GM23338 (cell line): ENCODE measurements at regions not wholly inside any gene's neighbourhood (a gene's known extent, or its start where the extent isn't known, plus 50 kb on each side); places are given as distances from the start of the nearest gene placed in this dataset.

Experiments used
- ATAC-seq: fragments of 200-7000 bp; cut with Tn5 transposase; 3 replicates; pipeline ENCODE4 v1.9.1; 2020
- DNase-seq: peaks from one replicate; pipeline ENCODE4 v3.0.0-alpha.2; 2015; ENCODE audit warnings: low spot score
- H2AFZ ChIP-seq: fragments of 200-600 bp; sonication (generic); 2 replicates; pipeline ENCODE4 v1.8.0; 2016; ENCODE audit warnings: antibody characterized with exemption, mild to moderate bottlenecking, moderate library complexity
- H3F3A ChIP-seq: fragments of 200-600 bp; sonication (generic); replicated peaks from 2 replicates; pipeline ENCODE4 v1.8.0; 2017; ENCODE audit warnings: antibody characterized with exemption, mixed run types, low read depth
- H3K27ac ChIP-seq: fragments of 200-600 bp; sonication (generic); 2 replicates; pipeline ENCODE4 v1.6.1; 2016; ENCODE audit warnings: low read depth
- H3K27me3 ChIP-seq: fragments of 200-600 bp; sonication (generic); 2 replicates; pipeline ENCODE4 v1.8.0; 2016; ENCODE audit warnings: mild to moderate bottlenecking, mixed run types, moderate library complexity; ENCODE audit not compliant: insufficient read depth
- H3K36me3 ChIP-seq: fragments of 200-600 bp; sonication (generic); 2 replicates; pipeline ENCODE4 v1.8.0; 2016; ENCODE audit warnings: mild to moderate bottlenecking; ENCODE audit not compliant: insufficient read depth
- H3K4me1 ChIP-seq: fragments of 200-600 bp; sonication (generic); 2 replicates; pipeline ENCODE4 v1.8.0; 2016; ENCODE audit warnings: mild to moderate bottlenecking, moderate library complexity; ENCODE audit not compliant: insufficient read depth
- H3K4me2 ChIP-seq: fragments of 200-600 bp; sonication (generic); 2 replicates; pipeline ENCODE4 v1.7.1; 2017; ENCODE audit warnings: mixed run types
- H3K4me3 ChIP-seq: fragments of 200-600 bp; sonication (generic); 2 replicates; pipeline ENCODE4 v1.6.1; 2016; ENCODE audit warnings: mixed run types
- H3K79me2 ChIP-seq: fragments of 200-600 bp; sonication (generic); replicated peaks from 2 replicates; pipeline ENCODE4 v1.8.0; 2017; ENCODE audit warnings: mild to moderate bottlenecking; ENCODE audit not compliant: insufficient read depth
- H3K9me2 ChIP-seq: fragments of 200-600 bp; sonication (generic); 2 replicates; pipeline ENCODE4 v1.8.0; 2017; ENCODE audit not compliant: insufficient read depth
- H4K20me1 ChIP-seq: fragments of 200-600 bp; sonication (generic); replicated peaks from 2 replicates; pipeline ENCODE4 v1.8.0; 2017; ENCODE audit warnings: mild to moderate bottlenecking; ENCODE audit not compliant: insufficient read depth
- H3K27ac Mint-ChIP-seq: 2 replicates; pipeline ENCODE4 v1.8.0; 2020; ENCODE audit warnings: inconsistent platforms, mild to moderate bottlenecking, moderate library complexity, mixed read lengths
- H3K27me3 Mint-ChIP-seq: 3 replicates; pipeline ENCODE4 v1.8.0; 2022; ENCODE audit warnings: low read depth, mild to moderate bottlenecking, moderate library complexity, mixed read lengths, inconsistent platforms; ENCODE audit not compliant: insufficient read depth, poor library complexity
- H3K36me3 Mint-ChIP-seq: 3 replicates; pipeline ENCODE4 v1.8.0; 2021; ENCODE audit warnings: low read depth, mild to moderate bottlenecking, inconsistent platforms, moderate library complexity, mixed read lengths
- H3K4me1 Mint-ChIP-seq: 3 replicates; pipeline ENCODE4 v1.8.0; 2020; ENCODE audit warnings: mild to moderate bottlenecking, inconsistent platforms, mixed read lengths
- H3K4me3 Mint-ChIP-seq: 3 replicates; pipeline ENCODE4 v1.8.0; 2021; ENCODE audit warnings: moderate library complexity, mild to moderate bottlenecking, inconsistent platforms, mixed read lengths
- H3K9me3 Mint-ChIP-seq: 3 replicates; pipeline ENCODE4 v1.8.0; 2020; ENCODE audit warnings: moderate library complexity, mild to moderate bottlenecking, inconsistent platforms, mixed read lengths
- NANOG ChIP-seq: IDR thresholded peaks from 2 replicates; pipeline ENCODE4 v1.6.1; 2016; ENCODE audit warnings: antibody characterized with exemption, borderline replicate concordance
- ZNF114 ChIP-seq: fragments of 250-450 bp; sonication (Bioruptor Pico); IDR thresholded peaks from 2 replicates; pipeline ENCODE4 v1.5.0; 2020; ENCODE audit warnings: mild to moderate bottlenecking, moderate library complexity
- TF ChIP-seq, protein P1 (sequence below), 2 experiments: fragments of 200-600 bp in 1 of 2; sonication (generic) in 1 of 2; conservative IDR thresholded peaks; 2 replicates each; pipeline versions ENCODE4 v1.5.1 to v1.6.1; 2016 to 2017; ENCODE audit warnings: antibody characterized with exemption in 2 of 2, low read depth in 2 of 2, mild to moderate bottlenecking in 2 of 2, moderate library complexity in 1 of 2
- TF ChIP-seq, protein P2 (sequence below): fragments of 250-450 bp; sonication (Bioruptor Pico); IDR thresholded peaks from 2 replicates; pipeline ENCODE4 v1.5.0; 2020; ENCODE audit warnings: mild to moderate bottlenecking, moderate library complexity

DNA sequence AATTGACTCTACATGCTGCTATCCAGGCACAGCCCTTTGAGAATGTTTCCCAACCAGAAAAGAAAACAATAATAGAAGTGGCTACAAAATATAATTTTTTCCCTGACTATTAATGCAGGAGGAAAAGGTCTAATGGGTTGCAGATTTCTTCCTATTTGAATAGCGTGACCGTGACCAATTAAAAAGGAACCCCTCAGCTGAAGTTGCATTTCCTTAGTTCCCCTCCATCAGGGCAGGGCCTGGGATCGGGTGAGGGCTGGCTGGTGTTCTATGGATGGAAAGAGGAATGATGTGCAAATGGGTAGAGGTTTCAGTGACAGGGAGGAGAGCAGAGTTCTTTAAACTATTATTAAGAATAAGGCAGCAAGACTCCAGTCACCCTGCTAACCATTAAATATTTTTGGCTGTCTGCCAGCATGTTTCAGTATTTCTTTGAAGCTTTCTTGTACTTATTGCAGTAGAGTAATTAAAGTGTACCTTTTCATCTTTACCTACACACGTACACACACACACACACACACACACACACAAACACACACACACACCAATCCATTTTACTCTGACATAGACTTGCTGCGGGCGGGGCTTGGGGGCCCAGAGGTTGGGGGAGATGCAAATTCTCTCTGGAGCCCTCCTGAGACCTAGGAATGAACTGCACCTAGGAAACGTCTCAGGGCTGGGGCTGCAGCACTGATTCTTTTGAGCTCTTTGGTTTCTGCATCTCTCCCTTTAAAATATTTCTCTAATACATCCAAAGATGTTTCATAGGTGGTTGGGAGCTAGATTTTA is 154.8 kb upstream of the SLC35B3 start:
- no peaks in the 10 kb centered on the region for H3K36me3 ChIP-seq
- no peaks in the 10 kb centered on the region for H4K20me1 ChIP-seq
- Mint-ChIP-seq H3K9me3 (peaks cover 6% of the 10 kb centered on the region; the same call in 2 of the 3 replicates), H3K27me3 (no peaks in the 10 kb centered on the region), H3K36me3 (0 out of 3 replicates have a peak, but pooled peaks cover 3% of the 10 kb centered on the region), H3K27ac (no peak overlapping the region), H3K4me3 (no peak overlapping the region), H3K4me1 (peaks cover 5% of the 10 kb centered on the region; the same call in 2 of the 3 replicates)
- TF ChIP-seq, protein P1, sequence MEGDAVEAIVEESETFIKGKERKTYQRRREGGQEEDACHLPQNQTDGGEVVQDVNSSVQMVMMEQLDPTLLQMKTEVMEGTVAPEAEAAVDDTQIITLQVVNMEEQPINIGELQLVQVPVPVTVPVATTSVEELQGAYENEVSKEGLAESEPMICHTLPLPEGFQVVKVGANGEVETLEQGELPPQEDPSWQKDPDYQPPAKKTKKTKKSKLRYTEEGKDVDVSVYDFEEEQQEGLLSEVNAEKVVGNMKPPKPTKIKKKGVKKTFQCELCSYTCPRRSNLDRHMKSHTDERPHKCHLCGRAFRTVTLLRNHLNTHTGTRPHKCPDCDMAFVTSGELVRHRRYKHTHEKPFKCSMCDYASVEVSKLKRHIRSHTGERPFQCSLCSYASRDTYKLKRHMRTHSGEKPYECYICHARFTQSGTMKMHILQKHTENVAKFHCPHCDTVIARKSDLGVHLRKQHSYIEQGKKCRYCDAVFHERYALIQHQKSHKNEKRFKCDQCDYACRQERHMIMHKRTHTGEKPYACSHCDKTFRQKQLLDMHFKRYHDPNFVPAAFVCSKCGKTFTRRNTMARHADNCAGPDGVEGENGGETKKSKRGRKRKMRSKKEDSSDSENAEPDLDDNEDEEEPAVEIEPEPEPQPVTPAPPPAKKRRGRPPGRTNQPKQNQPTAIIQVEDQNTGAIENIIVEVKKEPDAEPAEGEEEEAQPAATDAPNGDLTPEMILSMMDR (conservative IDR thresholded peaks at IDR 0.05; ENCODE audit: low read depth in 2 of 2) = peak; percentile 39 to 54
- no peak for TF ChIP-seq ZNF114 (CRISPR knock-in tag)
- no peaks in the 10 kb centered on the region for H3F3A ChIP-seq
- H3K79me2 ChIP-seq = no peaks in the 10 kb centered on the region
- 0 out of 2 replicates have a peak, but pooled peaks cover 3% of the 10 kb centered on the region for H3K9me2 ChIP-seq
- ATAC-seq (peak; percentile 97), DNase-seq (peak; percentile 73)
- no peaks in the 10 kb centered on the region for H3K27me3 ChIP-seq
- H2AFZ ChIP-seq = peak overlapping the region; percentile 45; the same call in 1 of the 2 replicates
- no peak overlapping the region for H3K4me3 ChIP-seq
- H3K4me2 ChIP-seq = no peak overlapping the region
- H3K27ac ChIP-seq = no peak overlapping the region
- H3K4me1 ChIP-seq = peaks cover 4% of the 10 kb centered on the region; the same call in 1 of the 2 replicates

DNA sequence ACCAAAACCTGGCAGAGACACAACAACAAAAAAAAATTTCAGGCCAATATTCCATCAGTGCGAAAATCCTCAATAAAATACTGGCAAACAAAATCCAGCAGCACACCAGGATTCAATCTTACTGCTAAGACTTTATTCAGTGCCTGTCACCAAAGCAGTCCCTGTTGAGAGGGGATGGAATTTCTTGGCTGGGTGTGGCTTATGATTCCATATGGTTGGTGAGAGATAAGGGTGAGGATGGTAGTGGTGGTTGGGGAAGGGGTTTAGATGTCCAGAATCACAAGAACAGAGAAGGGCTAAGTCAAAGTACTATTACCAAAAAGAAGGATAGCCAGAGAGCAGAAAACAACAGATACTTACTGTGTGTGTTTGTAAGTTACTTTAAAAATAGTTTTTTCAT is 152.8 kb upstream of the SLC35B3 start:
- TF ChIP-seq ZNF114 (CRISPR knock-in tag) (no peak), NANOG (no peak)
- TF ChIP-seq, protein P2, sequence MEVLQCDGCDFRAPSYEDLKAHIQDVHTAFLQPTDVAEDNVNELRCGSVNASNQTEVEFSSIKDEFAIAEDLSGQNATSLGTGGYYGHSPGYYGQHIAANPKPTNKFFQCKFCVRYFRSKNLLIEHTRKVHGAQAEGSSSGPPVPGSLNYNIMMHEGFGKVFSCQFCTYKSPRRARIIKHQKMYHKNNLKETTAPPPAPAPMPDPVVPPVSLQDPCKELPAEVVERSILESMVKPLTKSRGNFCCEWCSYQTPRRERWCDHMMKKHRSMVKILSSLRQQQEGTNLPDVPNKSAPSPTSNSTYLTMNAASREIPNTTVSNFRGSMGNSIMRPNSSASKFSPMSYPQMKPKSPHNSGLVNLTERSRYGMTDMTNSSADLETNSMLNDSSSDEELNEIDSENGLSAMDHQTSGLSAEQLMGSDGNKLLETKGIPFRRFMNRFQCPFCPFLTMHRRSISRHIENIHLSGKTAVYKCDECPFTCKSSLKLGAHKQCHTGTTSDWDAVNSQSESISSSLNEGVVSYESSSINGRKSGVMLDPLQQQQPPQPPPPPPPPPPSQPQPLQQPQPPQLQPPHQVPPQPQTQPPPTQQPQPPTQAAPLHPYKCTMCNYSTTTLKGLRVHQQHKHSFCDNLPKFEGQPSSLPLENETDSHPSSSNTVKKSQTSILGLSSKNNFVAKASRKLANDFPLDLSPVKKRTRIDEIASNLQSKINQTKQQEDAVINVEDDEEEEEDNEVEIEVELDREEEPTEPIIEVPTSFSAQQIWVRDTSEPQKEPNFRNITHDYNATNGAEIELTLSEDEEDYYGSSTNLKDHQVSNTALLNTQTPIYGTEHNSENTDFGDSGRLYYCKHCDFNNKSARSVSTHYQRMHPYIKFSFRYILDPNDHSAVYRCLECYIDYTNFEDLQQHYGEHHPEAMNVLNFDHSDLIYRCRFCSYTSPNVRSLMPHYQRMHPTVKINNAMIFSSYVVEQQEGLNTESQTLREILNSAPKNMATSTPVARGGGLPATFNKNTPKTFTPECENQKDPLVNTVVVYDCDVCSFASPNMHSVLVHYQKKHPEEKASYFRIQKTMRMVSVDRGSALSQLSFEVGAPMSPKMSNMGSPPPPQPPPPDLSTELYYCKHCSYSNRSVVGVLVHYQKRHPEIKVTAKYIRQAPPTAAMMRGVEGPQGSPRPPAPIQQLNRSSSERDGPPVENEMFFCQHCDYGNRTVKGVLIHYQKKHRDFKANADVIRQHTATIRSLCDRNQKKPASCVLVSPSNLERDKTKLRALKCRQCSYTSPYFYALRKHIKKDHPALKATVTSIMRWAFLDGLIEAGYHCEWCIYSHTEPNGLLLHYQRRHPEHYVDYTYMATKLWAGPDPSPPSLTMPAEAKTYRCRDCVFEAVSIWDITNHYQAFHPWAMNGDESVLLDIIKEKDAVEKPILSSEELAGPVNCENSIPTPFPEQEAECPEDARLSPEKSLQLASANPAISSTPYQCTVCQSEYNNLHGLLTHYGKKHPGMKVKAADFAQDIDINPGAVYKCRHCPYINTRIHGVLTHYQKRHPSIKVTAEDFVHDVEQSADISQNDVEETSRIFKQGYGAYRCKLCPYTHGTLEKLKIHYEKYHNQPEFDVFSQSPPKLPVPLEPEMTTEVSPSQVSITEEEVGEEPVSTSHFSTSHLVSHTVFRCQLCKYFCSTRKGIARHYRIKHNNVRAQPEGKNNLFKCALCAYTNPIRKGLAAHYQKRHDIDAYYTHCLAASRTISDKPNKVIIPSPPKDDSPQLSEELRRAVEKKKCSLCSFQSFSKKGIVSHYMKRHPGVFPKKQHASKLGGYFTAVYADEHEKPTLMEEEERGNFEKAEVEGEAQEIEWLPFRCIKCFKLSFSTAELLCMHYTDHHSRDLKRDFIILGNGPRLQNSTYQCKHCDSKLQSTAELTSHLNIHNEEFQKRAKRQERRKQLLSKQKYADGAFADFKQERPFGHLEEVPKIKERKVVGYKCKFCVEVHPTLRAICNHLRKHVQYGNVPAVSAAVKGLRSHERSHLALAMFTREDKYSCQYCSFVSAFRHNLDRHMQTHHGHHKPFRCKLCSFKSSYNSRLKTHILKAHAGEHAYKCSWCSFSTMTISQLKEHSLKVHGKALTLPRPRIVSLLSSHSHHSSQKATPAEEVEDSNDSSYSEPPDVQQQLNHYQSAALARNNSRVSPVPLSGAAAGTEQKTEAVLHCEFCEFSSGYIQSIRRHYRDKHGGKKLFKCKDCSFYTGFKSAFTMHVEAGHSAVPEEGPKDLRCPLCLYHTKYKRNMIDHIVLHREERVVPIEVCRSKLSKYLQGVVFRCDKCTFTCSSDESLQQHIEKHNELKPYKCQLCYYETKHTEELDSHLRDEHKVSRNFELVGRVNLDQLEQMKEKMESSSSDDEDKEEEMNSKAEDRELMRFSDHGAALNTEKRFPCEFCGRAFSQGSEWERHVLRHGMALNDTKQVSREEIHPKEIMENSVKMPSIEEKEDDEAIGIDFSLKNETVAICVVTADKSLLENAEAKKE = no peak
- no peak overlapping the region for H3K27ac ChIP-seq
- no peak overlapping the region for H3K27ac Mint-ChIP-seq

More for the DNA sequence above, 152.8 kb upstream of the SLC35B3 start:
- H3F3A ChIP-seq = no peaks in the 10 kb centered on the region
- no peak overlapping the region for H3K4me3 ChIP-seq
- peaks cover 4% of the 10 kb centered on the region; the same call in 1 of the 2 replicates for H3K4me1 ChIP-seq
- H3K9me3 Mint-ChIP-seq = peaks cover 12% of the 10 kb centered on the region; the same call in 2 of the 3 replicates
- ATAC-seq = no peak
- no peaks in the 10 kb centered on the region for H3K27me3 ChIP-seq
- H4K20me1 ChIP-seq = no peaks in the 10 kb centered on the region
- H3K9me2 ChIP-seq = 0 out of 2 replicates have a peak, but pooled peaks cover 3% of the 10 kb centered on the region
- no peaks in the 10 kb centered on the region for H3K36me3 ChIP-seq
- no peak overlapping the region for H2AFZ ChIP-seq
- H3K79me2 ChIP-seq = no peaks in the 10 kb centered on the region
- H3K4me2 ChIP-seq = no peak overlapping the region
- H3K4me3 Mint-ChIP-seq = no peak overlapping the region
- no peak for DNase-seq
- peaks cover 5% of the 10 kb centered on the region; the same call in 2 of the 3 replicates for H3K4me1 Mint-ChIP-seq
- no peaks in the 10 kb centered on the region for H3K27me3 Mint-ChIP-seq
- H3K36me3 Mint-ChIP-seq = 0 out of 3 replicates have a peak, but pooled peaks cover 3% of the 10 kb centered on the region
